Peyer's patch (tissue), 4 donors: ENCODE measurements at regions not wholly inside any gene's neighbourhood (a gene's known extent, or its start where the extent isn't known, plus 50 kb on each side); places are given as distances from the start of the nearest gene placed in this dataset.

Source experiments
- DNase-seq, 3 donors: peaks; one replicate each; pipeline ENCODE4 v3.0.0-alpha.2; 2017 to 2019
- H3K27ac ChIP-seq, 4 donors: fragments of 200-600 bp; sonication (generic); one replicate each; pipeline ENCODE4 v1.5.1; 2016 to 2019
- H3K27me3 ChIP-seq, 2 donors: fragments of 200-600 bp; sonication (generic); one replicate each; pipeline ENCODE4 v1.5.1; 2019
- H3K36me3 ChIP-seq, 3 donors: fragments of 200-600 bp; sonication (generic); one replicate each; pipeline ENCODE4 v1.5.1; 2016 to 2019
- H3K4me1 ChIP-seq, 4 donors: fragments of 200-600 bp; sonication (generic); one replicate each; pipeline ENCODE4 v1.5.1; 2016 to 2019
- H3K4me3 ChIP-seq, 4 donors: fragments of 200-600 bp; sonication (generic); 1 replicate in 3 of 4; 2 replicates in 1 of 4; pipeline ENCODE4 v1.5.1; 2016 to 2019; ENCODE audit warnings: mild to moderate bottlenecking in 1 of 4
- H3K9me3 ChIP-seq, 4 donors: fragments of 200-600 bp; sonication (generic); one replicate each; pipeline ENCODE4 v1.5.1; 2016 to 2019; ENCODE audit warnings: mild to moderate bottlenecking in 1 of 4
- CTCF ChIP-seq, 6 experiments: fragments of 450-650 bp in 4 of 6; fragments of 200-600 bp in 2 of 6; sonication (generic) in 1 of 6; IDR thresholded peaks; one replicate each; pipeline ENCODE4 v1.5.1; 2017 to 2019; ENCODE audit warnings: antibody characterized with exemption in 6 of 6, mild to moderate bottlenecking in 3 of 6, moderate library complexity in 1 of 6
- POLR2A ChIP-seq, 2 donors: fragments of 450-650 bp; IDR thresholded peaks; one replicate each; pipeline ENCODE4 v1.5.1; 2017; ENCODE audit warnings: antibody characterized with exemption in 2 of 2, mild to moderate bottlenecking in 2 of 2, moderate library complexity in 2 of 2

- H3K36me3 ChIP-seq: no peaks in the 10 kb centered on the region
- H3K27ac ChIP-seq: no peak overlapping the region
- no peaks in the 10 kb centered on the region for H3K9me3 ChIP-seq
- no peak for TF ChIP-seq POLR2A (IDR thresholded peaks at IDR 0.05)
- no peak for TF ChIP-seq CTCF (IDR thresholded peaks at IDR 0.05)
- DNase-seq: no peak
- no peak overlapping the region for H3K4me3 ChIP-seq
- no peaks in the 10 kb centered on the region for H3K4me1 ChIP-seq
- H3K27me3 ChIP-seq: no peaks in the 10 kb centered on the region
Observed at GRCh38 chr9:81058782-81059181, 630.6 kb downstream of the TLE1 start.

- Histone ChIP-seq H3K4me1 (no peaks in the 10 kb centered on the region), H3K4me3 (no peak overlapping the region), H3K36me3 (no peaks in the 10 kb centered on the region), H3K9me3 (no peaks in the 10 kb centered on the region), H3K27me3 (no peaks in the 10 kb centered on the region), H3K27ac (no peak overlapping the region)
- no peak for DNase-seq
- TF ChIP-seq POLR2A (IDR thresholded peaks at IDR 0.05) (no peak), CTCF (IDR thresholded peaks at IDR 0.05) (no peak)
Observed at GRCh38 chr9:81053298-81054025, 635.9 kb downstream of the TLE1 start.

- H3K27me3 ChIP-seq: no peaks in the 10 kb centered on the region
- TF ChIP-seq POLR2A (IDR thresholded peaks at IDR 0.05) (no peak), CTCF (IDR thresholded peaks at IDR 0.05) (no peak)
- DNase-seq: no peak
- no peak overlapping the region for H3K27ac ChIP-seq
- H3K36me3 ChIP-seq: no peaks in the 10 kb centered on the region
- no peak overlapping the region for H3K4me3 ChIP-seq
- no peaks in the 10 kb centered on the region for H3K9me3 ChIP-seq
- H3K4me1 ChIP-seq: no peaks in the 10 kb centered on the region
Observed at GRCh38 chr9:81052846-81053245, 636.5 kb downstream of the TLE1 start.

GRCh38 chr9:81047280-81047679 lies 642.1 kb downstream of the TLE1 start:
- H3K9me3 ChIP-seq: no peaks in the 10 kb centered on the region
- no peaks in the 10 kb centered on the region for H3K27me3 ChIP-seq
- no peaks in the 10 kb centered on the region for H3K4me1 ChIP-seq
- DNase-seq: no peak
- H3K4me3 ChIP-seq: no peak overlapping the region
- TF ChIP-seq CTCF (IDR thresholded peaks at IDR 0.05): no peak
- TF ChIP-seq POLR2A (IDR thresholded peaks at IDR 0.05): no peak
- H3K27ac ChIP-seq: no peak overlapping the region
- H3K36me3 ChIP-seq: no peaks in the 10 kb centered on the region

GRCh38 chr9:81045658-81046057 lies 643.7 kb downstream of the TLE1 start:
- Histone ChIP-seq H3K27me3 (no peaks in the 10 kb centered on the region), H3K4me1 (no peaks in the 10 kb centered on the region), H3K36me3 (no peaks in the 10 kb centered on the region), H3K27ac (no peak overlapping the region), H3K4me3 (no peak overlapping the region), H3K9me3 (no peaks in the 10 kb centered on the region)
- no peak for DNase-seq
- no peak for TF ChIP-seq POLR2A (IDR thresholded peaks at IDR 0.05)
- no peak for TF ChIP-seq CTCF (IDR thresholded peaks at IDR 0.05)

GRCh38 chr9:81037889-81038288 lies 651.5 kb downstream of the TLE1 start:
- Histone ChIP-seq H3K27ac (no peak overlapping the region), H3K4me1 (no peaks in the 10 kb centered on the region), H3K4me3 (no peak overlapping the region), H3K27me3 (no peaks in the 10 kb centered on the region), H3K36me3 (no peaks in the 10 kb centered on the region), H3K9me3 (no peaks in the 10 kb centered on the region)
- TF ChIP-seq CTCF (IDR thresholded peaks at IDR 0.05) (no peak), POLR2A (IDR thresholded peaks at IDR 0.05) (no peak)
- no peak for DNase-seq
